ENCODE measurements at regions not wholly inside any gene's neighbourhood (a gene's known extent, or its start where the extent isn't known, plus 50 kb on each side); places are given as distances from the start of the nearest gene placed in this dataset.

- TF ChIP-seq CTCF (conservative IDR thresholded peaks at IDR 0.05; ENCODE audit: low read length): no peak
- no peak for TF ChIP-seq EZH2phosphoT487 (IDR thresholded peaks at IDR 0.05; ENCODE audit: borderline replicate concordance, low read depth, low read length)
Observed at GRCh38 chr5:53340956-53341750, 139.3 kb upstream of the FST start.

All from OCI-LY7 (cell line).